GM23338 (cell line): ENCODE measurements at regions not wholly inside any gene's neighbourhood (a gene's known extent, or its start where the extent isn't known, plus 50 kb on each side); places are given as distances from the start of the nearest gene placed in this dataset.

Experiments used
- CTCF ChIP-seq, 2 experiments: fragments of 200-600 bp in 1 of 2; sonication (generic) in 1 of 2; conservative IDR thresholded peaks; 2 replicates each; pipeline versions ENCODE4 v1.5.1 to v1.6.1; 2016 to 2017; ENCODE audit warnings: antibody characterized with exemption in 2 of 2, low read depth in 2 of 2, mild to moderate bottlenecking in 2 of 2, moderate library complexity in 1 of 2
- ETS1 ChIP-seq: IDR thresholded peaks from 2 replicates; pipeline ENCODE4 v1.6.1; 2016; ENCODE audit warnings: antibody characterized with exemption
- EZH2 ChIP-seq: fragments of 200-600 bp; sonication (generic); IDR thresholded peaks from one replicate; pipeline ENCODE4 v1.8.0; 2017; ENCODE audit warnings: antibody characterized with exemption, mild to moderate bottlenecking, low read depth; ENCODE audit not compliant: unreplicated experiment
- EZH2phosphoT487 ChIP-seq: fragments of 200-600 bp; sonication (generic); IDR thresholded peaks from one replicate; pipeline ENCODE4 v1.8.1; 2018; ENCODE audit warnings: antibody characterized with exemption; ENCODE audit not compliant: unreplicated experiment
- JUNB ChIP-seq: IDR thresholded peaks from one replicate; pipeline ENCODE4 v1.6.1; 2016; ENCODE audit warnings: antibody characterized with exemption; ENCODE audit not compliant: unreplicated experiment
- POLR2AphosphoS5 ChIP-seq: IDR thresholded peaks from 2 replicates; pipeline ENCODE4 v1.6.1; 2016; ENCODE audit warnings: antibody characterized with exemption, low read depth
- REST ChIP-seq: IDR thresholded peaks from one replicate; pipeline ENCODE4 v1.6.1; 2018; ENCODE audit warnings: antibody characterized with exemption; ENCODE audit not compliant: unreplicated experiment
- ZNF331 ChIP-seq: fragments of 250-450 bp; sonication (Bioruptor Pico); IDR thresholded peaks from 2 replicates; pipeline ENCODE4 v1.5.0; 2020; ENCODE audit warnings: low read depth, mild to moderate bottlenecking, moderate library complexity

- TF ChIP-seq CTCF (conservative IDR thresholded peaks at IDR 0.05; ENCODE audit: low read depth in 2 of 2), result no peak
- no peak for TF ChIP-seq REST
- no peak for TF ChIP-seq ETS1
- no peak for TF ChIP-seq POLR2AphosphoS5
- TF ChIP-seq EZH2phosphoT487, result no peak
- TF ChIP-seq JUNB, result no peak
- TF ChIP-seq ZNF331 (CRISPR knock-in tag), result no peak
- TF ChIP-seq EZH2, result no peak
Observed at GRCh38 chr5:61966296-61966955, 339.6 kb upstream of the KIF2A start.
